ENCODE measurements at regions not wholly inside any gene's neighbourhood (a gene's known extent, or its start where the extent isn't known, plus 50 kb on each side); places are given as distances from the start of the nearest gene placed in this dataset.
"Not testable (repeated sequence)": the region's sequence is repeated elsewhere in the genome, so short reads cannot be mapped to it uniquely, and the experiment has no call there.

DNA sequence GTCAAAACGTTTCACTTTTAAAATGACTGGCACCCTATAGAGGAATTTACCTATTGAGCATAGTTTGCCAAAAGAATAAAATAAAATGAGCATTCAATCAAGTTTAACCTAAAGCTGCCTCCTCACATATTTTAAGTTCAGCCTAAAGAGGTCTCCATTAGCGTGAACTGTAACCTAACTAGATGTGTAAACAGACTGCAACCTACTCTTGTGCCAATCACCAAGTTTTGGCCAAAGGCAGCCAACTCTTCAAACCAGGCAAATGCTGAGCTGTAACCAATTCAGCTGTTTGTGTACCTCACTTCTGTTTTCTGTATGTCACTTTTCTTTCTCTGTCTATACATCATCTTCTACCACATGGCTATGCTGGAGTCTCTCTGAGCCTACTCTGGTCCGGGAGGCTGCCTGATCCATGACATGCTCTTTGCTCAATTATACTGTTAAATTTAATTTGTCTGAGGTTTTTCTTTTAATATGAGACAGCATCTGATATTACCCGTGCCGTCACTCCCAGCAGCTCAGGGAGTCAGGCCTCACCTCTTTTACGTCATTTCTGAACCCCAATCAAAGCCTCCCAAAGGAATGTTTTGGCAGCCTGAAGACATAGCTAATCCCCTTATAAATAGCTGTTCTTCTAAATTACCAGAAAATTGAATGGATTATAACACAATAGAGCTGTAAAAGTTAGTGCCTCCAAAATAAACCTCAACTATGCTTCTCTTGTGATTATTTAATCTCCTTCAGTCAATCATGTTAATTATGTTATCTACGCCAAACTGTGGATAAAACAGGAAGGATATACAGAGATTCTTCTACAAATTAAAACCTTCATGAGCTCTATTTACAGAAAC is 81.0 kb upstream of the NR5A2 start:
- Histone ChIP-seq H3K9ac (ENCODE audit: low read depth in 2 of 2, low read length in 2 of 2) (no peak overlapping the region), H3K4me1 (no peaks in the 10 kb centered on the region), H3K36me3 (no peaks in the 10 kb centered on the region), H3K9me3 (no peaks in the 10 kb centered on the region), H3K27me3 (no peaks in the 10 kb centered on the region), H3K27ac (no peak overlapping the region), H3K4me3 (no peak overlapping the region)
- TF ChIP-seq, protein P1, sequence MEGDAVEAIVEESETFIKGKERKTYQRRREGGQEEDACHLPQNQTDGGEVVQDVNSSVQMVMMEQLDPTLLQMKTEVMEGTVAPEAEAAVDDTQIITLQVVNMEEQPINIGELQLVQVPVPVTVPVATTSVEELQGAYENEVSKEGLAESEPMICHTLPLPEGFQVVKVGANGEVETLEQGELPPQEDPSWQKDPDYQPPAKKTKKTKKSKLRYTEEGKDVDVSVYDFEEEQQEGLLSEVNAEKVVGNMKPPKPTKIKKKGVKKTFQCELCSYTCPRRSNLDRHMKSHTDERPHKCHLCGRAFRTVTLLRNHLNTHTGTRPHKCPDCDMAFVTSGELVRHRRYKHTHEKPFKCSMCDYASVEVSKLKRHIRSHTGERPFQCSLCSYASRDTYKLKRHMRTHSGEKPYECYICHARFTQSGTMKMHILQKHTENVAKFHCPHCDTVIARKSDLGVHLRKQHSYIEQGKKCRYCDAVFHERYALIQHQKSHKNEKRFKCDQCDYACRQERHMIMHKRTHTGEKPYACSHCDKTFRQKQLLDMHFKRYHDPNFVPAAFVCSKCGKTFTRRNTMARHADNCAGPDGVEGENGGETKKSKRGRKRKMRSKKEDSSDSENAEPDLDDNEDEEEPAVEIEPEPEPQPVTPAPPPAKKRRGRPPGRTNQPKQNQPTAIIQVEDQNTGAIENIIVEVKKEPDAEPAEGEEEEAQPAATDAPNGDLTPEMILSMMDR (IDR thresholded peaks at IDR 0.05) = no peak
- DNase-seq = no peak
- intact Hi-C loops (cut with DNase I) = loop anchor here (10.0 kb wide), 1 partner anchor 252 kb away; no protein-coding TSS in a partner anchor

DNA sequence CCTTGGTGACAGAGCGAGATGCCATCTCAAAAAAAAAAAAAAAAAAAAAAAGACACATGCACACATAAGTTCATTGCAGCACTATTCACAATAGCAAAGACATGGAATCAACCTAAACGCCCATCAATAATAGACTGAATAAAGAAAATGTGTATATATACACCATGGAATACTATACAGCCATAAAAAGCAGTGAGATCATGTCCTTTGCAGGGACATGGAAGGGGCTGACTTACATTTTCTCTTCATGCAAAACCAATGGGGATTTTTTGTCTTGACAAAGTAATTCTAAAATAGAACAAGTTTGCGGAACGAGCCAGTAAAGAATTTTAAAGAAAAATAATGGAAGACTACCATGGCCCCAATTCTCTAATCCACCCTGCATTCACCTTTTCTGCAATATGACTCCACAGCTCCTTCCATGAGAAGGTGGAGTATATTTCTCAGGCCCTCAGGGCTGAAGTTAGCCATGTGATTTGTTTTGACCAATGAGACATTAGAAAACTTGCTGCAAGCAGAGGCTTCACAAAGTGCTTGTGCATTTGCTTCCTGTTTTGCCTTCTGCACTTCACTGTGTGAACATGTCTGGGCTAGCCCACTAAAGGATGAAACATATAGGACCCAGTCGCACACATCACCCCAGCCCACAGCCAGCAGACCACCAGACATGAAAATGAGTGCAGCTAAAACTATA is 78.8 kb upstream of the NR5A2 start:
- DNase-seq = no peak
- Histone ChIP-seq H3K4me1 (no peaks in the 10 kb centered on the region), H3K4me3 (no peak overlapping the region), H3K27me3 (no peaks in the 10 kb centered on the region), H3K9ac (ENCODE audit: low read depth in 2 of 2, low read length in 2 of 2) (no peak overlapping the region), H3K36me3 (no peaks in the 10 kb centered on the region), H3K27ac (no peak overlapping the region), H3K9me3 (no peaks in the 10 kb centered on the region)
- intact Hi-C loops (cut with DNase I) = loop anchor here (10.0 kb wide), 1 partner anchor 254 kb away; no protein-coding TSS in a partner anchor
- TF ChIP-seq, protein P1 (IDR thresholded peaks at IDR 0.05) = no peak

DNA sequence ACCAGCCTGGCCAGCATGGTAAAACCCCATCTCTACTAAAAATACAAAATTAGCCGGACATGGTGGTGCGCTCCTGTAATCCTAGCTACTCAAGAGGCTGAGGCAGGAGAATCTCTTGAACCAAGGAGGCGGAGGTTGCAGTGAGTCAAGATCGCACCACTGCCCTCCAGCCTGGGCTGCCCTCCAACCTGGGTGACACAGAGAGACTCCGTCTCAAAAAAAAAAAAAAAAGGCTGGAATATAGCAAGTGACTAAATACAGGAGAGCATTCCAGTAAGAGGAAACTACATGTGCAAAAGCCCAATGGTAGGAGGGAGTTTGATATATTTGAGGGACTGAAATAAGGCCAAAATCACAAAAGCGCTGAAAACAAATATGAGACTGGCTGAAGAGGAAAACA is 76.5 kb upstream of the NR5A2 start:
- H3K9me3 ChIP-seq; H3K36me3 ChIP-seq; H3K27me3 ChIP-seq; H3K9ac ChIP-seq (ENCODE audit: low read depth in 2 of 2, low read length in 2 of 2); H3K4me3 ChIP-seq; DNase-seq; H3K4me1 ChIP-seq; H3K27ac ChIP-seq: not testable (repeated sequence)
- intact Hi-C loops (cut with DNase I) = loop anchor here (10.0 kb wide), 1 partner anchor 184 kb away; no protein-coding TSS in a partner anchor

DNA sequence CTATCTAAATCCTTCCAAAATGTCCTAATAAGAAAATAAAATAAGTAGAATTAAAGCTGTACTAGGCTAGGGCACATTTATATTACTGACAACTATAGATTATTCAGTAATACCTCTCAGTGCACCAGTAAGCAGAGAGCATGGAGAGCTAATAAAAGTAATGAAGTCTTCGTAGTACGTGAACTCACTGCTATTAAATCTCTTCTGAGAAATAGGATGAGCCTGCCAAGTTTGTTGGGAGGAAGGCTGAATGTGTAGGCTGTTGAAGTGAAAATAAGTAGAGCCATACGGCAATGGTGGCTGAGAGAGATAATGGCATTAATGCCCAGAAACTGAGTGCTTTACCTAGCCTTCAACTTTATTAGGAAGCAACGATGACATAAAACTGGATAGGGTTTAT is 73.9 kb upstream of the NR5A2 start:
- H3K36me3 ChIP-seq = no peaks in the 10 kb centered on the region
- H3K4me1 ChIP-seq = no peaks in the 10 kb centered on the region
- TF ChIP-seq, protein P1 (IDR thresholded peaks at IDR 0.05) = no peak
- no peak overlapping the region for H3K9ac ChIP-seq (ENCODE audit: low read depth in 2 of 2, low read length in 2 of 2)
- no peaks in the 10 kb centered on the region for H3K27me3 ChIP-seq
- H3K4me3 ChIP-seq = no peak overlapping the region
- H3K27ac ChIP-seq = no peak overlapping the region
- intact Hi-C loops (cut with DNase I) = loop anchor here (10.0 kb wide), 1 partner anchor 181 kb away; no protein-coding TSS in a partner anchor
- DNase-seq = no peak
- H3K9me3 ChIP-seq = no peaks in the 10 kb centered on the region

DNA sequence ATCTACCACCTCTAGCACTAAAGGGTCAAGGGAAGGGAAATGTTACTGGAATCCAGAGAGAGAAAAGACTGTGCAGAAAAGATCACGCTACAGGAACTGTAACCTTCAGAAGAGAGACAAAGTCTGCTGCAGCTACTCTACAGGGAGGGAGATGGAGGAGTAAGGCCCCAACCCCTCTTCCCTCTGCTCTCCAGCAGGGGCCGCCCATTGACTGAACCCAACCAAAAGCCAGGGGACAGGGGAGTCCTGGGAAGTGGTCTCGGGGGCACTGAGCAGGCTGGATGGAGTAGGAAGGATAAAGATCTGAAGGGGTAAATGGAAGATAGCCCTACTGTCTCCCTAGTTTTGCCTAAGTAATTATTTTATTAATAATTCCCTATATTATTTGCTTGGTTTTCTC is 72.8 kb upstream of the NR5A2 start:
- H3K27ac ChIP-seq = no peak overlapping the region

More for the DNA sequence above, 72.8 kb upstream of the NR5A2 start:
- no peaks in the 10 kb centered on the region for H3K36me3 ChIP-seq
- intact Hi-C loops (cut with DNase I) = loop anchor here (10.0 kb wide), 1 partner anchor 180 kb away; no protein-coding TSS in a partner anchor
- H3K27me3 ChIP-seq = no peaks in the 10 kb centered on the region
- TF ChIP-seq, protein P1 (IDR thresholded peaks at IDR 0.05) = peak; percentile 32
- H3K9ac ChIP-seq (ENCODE audit: low read depth in 2 of 2, low read length in 2 of 2) = no peak overlapping the region
- no peaks in the 10 kb centered on the region for H3K4me1 ChIP-seq
- H3K9me3 ChIP-seq = no peaks in the 10 kb centered on the region
- DNase-seq = peak; percentile 51
- no peak overlapping the region for H3K4me3 ChIP-seq

Data from colonic mucosa (tissue), 4 donors.